GM12872 (cell line): ENCODE measurements at regions not wholly inside any gene's neighbourhood (a gene's known extent, or its start where the extent isn't known, plus 50 kb on each side); places are given as distances from the start of the nearest gene placed in this dataset.

Experiments used
- TF ChIP-seq, protein P1 (sequence below): IDR thresholded peaks from 3 replicates; pipeline ENCODE4 v1.5.1; 2011; ENCODE audit warnings: low read depth, mild to moderate bottlenecking, low read length, moderate library complexity; ENCODE audit not compliant: insufficient read depth

DNA sequence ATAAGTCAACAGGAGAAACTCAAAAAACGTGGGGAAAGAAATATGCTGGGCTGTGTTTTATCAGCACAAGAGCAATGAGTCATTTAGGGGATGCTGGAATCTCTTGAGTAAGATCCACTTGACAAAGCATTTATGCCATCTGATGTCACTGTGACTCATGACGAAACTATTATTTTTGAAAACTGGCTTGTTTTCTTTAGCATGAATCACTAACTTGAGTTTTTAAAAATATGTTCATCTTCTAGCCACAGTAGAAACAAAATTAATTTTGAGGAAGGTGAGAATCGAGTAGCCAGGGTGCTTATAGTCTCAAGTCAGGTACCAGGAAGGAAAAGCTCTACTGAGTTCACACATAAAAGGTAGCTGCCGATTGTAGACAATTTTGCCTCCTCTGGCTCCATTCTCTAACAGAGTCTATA is 456.2 kb upstream of the MGAT4C start:
- TF ChIP-seq, protein P1, sequence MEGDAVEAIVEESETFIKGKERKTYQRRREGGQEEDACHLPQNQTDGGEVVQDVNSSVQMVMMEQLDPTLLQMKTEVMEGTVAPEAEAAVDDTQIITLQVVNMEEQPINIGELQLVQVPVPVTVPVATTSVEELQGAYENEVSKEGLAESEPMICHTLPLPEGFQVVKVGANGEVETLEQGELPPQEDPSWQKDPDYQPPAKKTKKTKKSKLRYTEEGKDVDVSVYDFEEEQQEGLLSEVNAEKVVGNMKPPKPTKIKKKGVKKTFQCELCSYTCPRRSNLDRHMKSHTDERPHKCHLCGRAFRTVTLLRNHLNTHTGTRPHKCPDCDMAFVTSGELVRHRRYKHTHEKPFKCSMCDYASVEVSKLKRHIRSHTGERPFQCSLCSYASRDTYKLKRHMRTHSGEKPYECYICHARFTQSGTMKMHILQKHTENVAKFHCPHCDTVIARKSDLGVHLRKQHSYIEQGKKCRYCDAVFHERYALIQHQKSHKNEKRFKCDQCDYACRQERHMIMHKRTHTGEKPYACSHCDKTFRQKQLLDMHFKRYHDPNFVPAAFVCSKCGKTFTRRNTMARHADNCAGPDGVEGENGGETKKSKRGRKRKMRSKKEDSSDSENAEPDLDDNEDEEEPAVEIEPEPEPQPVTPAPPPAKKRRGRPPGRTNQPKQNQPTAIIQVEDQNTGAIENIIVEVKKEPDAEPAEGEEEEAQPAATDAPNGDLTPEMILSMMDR, result no peak

DNA sequence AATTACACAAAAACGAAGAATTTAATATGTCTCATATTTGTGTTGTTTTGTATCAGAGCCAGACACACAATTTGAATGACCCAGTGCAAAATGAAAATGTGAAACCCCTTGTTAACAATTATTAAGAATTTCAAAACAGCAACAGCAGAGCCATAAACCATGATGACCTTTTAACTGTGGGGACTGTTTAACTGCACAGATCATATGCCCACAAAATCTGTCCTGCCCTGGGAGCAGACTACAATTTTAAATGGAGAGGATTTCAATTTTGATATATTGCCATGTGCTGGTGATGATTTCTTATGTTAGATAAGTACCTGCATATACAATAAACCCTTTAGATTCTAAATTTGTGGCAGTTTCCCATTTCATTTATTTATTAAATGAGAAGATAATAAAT is 455.5 kb upstream of the MGAT4C start:
- TF ChIP-seq, protein P1, result no peak

DNA sequence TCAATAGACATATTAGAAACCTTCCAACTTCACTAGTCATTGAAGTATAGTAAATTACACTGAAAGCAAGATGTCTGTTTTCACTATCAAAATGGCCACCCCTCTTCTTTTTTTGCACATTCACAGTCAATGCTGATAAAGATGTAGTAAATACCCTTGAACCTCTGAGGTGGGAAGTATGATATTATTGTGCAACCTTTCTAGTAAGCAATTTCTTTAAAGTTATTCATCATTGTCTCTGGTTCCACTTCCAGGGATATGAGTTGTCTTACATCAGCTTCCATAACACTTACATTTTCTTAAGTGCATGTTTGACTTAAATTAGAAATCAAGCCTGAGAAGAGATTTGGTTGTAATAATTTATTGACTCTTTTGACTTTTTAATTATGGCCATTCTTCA is 453.9 kb upstream of the MGAT4C start:
- TF ChIP-seq, protein P1, result no peak

DNA sequence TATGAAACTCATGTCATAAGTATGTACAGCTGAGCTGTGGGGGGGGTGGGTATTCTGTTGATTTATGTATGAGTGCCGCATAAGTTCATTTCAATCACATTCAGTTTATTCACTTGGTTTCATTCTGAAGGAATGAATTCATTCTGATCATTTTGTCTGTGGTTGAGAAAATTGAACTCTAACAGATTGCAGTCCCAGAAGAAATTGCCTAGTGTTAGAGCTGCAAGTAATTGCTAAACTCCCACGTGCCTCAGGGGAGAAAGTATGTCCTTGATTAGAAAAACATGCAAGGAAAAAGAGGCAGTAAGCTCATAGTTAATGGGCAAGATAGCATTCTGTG is 442.4 kb upstream of the MGAT4C start:
- TF ChIP-seq, protein P1, result no peak

DNA sequence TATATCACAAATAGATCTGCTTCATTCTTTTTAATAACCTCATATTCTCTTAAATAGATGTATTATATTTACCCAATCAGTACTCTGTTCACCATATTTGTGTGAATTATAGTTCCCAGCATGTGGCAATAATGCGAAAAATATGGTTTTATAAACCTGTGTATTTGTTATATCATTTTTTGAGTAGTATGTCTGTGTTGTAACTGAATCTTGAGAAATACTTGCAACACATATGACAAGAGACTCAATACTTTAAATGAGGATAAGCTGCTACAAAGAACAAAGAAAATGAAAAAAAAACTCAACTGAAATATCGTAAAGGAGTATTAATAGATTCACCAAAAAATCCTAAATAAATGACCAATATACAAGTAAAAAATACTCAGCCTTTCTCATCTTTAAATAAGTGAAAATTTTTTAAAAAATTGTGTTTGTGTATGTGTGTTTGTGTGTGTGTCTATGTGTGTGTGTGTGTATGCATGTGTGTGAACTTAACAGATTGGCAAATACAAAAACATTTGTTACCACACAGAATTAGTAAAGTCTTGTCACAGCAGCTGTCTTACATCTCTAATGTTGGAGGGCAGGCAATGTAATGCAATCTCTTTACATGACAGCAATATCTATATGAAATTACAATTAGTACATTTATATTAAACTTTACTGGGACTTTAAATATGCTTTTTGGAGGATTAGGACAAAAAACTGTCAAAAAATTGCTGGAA is 441.9 kb upstream of the MGAT4C start:
- TF ChIP-seq, protein P1, result no peak

DNA sequence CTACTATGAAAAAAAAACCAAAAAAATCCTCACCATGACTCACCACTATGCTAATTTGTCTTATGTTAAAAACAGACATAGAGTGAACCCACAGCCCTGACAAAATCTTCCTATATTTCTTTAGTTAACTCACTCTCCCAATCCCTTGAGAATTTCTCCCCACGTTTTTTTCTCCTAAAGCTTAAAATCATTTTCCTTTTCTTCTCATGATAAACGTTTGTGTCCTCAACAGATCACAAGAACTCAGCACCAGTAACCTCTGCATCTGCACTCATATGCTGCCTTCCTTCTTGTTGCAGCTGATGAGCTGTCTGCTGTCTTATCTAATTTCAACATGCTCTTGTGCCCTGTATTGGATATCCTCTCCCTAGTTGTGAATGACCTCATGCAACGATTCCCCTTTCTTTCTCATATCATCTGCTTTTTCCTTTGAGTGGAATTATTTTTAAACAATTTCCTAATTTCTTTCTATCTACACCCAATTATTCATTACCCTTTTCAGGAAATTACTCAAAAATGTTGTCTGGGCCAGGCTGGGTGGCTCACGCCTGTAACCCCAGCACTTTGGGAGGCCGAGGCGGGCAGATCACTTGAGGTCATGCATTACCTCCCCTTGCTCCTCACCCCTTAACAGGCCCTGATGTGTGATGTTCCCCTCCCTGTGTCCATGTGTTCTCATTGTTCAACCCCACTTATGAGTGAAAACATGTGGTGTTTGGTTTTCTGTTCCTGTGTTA is 427.5 kb upstream of the MGAT4C start:
- TF ChIP-seq, protein P1, result no peak

DNA sequence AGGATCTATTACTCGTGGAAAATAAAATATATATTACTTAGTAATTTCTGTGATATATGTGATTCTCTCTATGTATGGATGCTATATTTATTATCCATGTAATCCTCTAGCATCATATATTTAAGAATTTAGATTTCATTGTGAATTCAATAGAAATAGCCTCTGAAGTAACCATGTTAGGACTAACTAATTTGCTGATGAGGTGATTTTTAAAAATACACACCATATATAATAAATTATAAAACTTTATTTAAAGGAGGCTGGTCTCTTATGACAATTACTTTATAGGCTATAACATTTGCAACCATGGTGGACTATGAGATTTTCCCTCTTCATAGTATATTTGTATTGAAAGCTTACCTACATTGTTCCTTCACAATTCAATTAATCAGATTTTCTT is 424.9 kb upstream of the MGAT4C start:
- TF ChIP-seq, protein P1, result no peak
